ENCODE measurements at regions not wholly inside any gene's neighbourhood (a gene's known extent, or its start where the extent isn't known, plus 50 kb on each side); places are given as distances from the start of the nearest gene placed in this dataset.

DNA sequence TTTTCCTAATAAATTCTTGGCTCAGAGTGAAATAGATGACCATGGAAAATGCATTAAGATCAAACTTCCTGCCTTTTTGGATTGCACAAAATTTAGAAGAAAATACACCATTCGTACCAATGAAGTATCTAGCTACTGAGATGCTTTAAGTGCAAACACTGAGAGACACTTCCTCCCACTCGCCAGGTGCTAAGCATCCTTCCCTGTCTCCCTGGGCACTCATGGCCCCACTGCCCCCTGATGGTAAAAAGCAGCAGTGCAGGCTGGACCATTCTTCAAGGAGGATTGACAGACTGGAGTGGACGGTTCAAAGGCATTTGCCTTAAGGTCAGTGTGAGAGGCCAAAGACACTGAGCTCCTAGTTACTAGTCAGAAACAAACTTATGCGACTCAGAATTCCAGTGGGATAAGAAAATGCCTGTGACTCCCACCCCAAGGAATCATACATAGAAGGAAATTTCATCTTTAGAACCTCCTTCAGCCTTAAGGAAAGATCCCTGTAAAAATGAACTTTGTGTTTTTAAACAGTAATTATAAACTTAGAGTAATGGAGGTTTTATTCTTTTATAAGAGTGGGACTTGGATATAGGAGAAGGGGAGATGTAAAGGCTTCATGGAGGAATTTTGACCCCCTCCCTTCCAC, 86.0 kb upstream of the SLC30A5 start (continued):
- TF ChIP-seq, protein P1, sequence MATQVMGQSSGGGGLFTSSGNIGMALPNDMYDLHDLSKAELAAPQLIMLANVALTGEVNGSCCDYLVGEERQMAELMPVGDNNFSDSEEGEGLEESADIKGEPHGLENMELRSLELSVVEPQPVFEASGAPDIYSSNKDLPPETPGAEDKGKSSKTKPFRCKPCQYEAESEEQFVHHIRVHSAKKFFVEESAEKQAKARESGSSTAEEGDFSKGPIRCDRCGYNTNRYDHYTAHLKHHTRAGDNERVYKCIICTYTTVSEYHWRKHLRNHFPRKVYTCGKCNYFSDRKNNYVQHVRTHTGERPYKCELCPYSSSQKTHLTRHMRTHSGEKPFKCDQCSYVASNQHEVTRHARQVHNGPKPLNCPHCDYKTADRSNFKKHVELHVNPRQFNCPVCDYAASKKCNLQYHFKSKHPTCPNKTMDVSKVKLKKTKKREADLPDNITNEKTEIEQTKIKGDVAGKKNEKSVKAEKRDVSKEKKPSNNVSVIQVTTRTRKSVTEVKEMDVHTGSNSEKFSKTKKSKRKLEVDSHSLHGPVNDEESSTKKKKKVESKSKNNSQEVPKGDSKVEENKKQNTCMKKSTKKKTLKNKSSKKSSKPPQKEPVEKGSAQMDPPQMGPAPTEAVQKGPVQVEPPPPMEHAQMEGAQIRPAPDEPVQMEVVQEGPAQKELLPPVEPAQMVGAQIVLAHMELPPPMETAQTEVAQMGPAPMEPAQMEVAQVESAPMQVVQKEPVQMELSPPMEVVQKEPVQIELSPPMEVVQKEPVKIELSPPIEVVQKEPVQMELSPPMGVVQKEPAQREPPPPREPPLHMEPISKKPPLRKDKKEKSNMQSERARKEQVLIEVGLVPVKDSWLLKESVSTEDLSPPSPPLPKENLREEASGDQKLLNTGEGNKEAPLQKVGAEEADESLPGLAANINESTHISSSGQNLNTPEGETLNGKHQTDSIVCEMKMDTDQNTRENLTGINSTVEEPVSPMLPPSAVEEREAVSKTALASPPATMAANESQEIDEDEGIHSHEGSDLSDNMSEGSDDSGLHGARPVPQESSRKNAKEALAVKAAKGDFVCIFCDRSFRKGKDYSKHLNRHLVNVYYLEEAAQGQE (IDR thresholded peaks at IDR 0.05; ENCODE audit: borderline replicate concordance): peak; percentile 58; the same call in 1 of the 2 replicates
- TF ChIP-seq, protein P1 (CRISPR knock-in tag; IDR thresholded peaks at IDR 0.05; ENCODE audit: low read depth): no peak
- TF ChIP-seq, protein P2, sequence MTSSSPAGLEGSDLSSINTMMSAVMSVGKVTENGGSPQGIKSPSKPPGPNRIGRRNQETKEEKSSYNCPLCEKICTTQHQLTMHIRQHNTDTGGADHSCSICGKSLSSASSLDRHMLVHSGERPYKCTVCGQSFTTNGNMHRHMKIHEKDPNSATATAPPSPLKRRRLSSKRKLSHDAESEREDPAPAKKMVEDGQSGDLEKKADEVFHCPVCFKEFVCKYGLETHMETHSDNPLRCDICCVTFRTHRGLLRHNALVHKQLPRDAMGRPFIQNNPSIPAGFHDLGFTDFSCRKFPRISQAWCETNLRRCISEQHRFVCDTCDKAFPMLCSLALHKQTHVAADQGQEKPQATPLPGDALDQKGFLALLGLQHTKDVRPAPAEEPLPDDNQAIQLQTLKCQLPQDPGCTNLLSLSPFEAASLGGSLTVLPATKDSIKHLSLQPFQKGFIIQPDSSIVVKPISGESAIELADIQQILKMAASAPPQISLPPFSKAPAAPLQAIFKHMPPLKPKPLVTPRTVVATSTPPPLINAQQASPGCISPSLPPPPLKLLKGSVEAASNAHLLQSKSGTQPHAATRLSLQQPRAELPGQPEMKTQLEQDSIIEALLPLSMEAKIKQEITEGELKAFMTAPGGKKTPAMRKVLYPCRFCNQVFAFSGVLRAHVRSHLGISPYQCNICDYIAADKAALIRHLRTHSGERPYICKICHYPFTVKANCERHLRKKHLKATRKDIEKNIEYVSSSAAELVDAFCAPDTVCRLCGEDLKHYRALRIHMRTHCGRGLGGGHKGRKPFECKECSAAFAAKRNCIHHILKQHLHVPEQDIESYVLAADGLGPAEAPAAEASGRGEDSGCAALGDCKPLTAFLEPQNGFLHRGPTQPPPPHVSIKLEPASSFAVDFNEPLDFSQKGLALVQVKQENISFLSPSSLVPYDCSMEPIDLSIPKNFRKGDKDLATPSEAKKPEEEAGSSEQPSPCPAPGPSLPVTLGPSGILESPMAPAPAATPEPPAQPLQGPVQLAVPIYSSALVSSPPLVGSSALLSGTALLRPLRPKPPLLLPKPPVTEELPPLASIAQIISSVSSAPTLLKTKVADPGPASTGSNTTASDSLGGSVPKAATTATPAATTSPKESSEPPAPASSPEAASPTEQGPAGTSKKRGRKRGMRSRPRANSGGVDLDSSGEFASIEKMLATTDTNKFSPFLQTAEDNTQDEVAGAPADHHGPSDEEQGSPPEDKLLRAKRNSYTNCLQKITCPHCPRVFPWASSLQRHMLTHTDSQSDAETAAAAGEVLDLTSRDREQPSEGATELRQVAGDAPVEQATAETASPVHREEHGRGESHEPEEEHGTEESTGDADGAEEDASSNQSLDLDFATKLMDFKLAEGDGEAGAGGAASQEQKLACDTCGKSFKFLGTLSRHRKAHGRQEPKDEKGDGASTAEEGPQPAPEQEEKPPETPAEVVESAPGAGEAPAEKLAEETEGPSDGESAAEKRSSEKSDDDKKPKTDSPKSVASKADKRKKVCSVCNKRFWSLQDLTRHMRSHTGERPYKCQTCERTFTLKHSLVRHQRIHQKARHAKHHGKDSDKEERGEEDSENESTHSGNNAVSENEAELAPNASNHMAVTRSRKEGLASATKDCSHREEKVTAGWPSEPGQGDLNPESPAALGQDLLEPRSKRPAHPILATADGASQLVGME (CRISPR knock-in tag; IDR thresholded peaks at IDR 0.05): 0 out of 2 replicates have a peak, but pooled peaks have one; percentile 65

Measured in K562 (cell line).